GM12878 (cell line): ENCODE measurements at regions not wholly inside any gene's neighbourhood (a gene's known extent, or its start where the extent isn't known, plus 50 kb on each side); places are given as distances from the start of the nearest gene placed in this dataset.

Experiments used
- ASH2L ChIP-seq: fragments of 300-600, 200-600 bp; sonication (generic); IDR thresholded peaks from 2 replicates; pipeline ENCODE4 v1.6.1; 2017; ENCODE audit warnings: low read depth, mild to moderate bottlenecking, borderline replicate concordance
- CTCF ChIP-seq, 3 experiments: IDR thresholded peaks in 2 of 3; conservative IDR thresholded peaks in 1 of 3; 2 replicates each; pipeline ENCODE4 v1.5.1; 2011; ENCODE audit warnings: low read depth in 3 of 3, low read length in 3 of 3, mild to moderate bottlenecking in 3 of 3, control low read depth in 2 of 3, moderate library complexity in 2 of 3, inconsistent platforms in 1 of 3, mixed read lengths in 1 of 3; ENCODE audit not compliant: control insufficient read depth in 2 of 3, insufficient read depth in 1 of 3; ENCODE audit errors: extremely low read depth in 1 of 3
- FOXM1 ChIP-seq: IDR thresholded peaks from 2 replicates; pipeline ENCODE4 v1.6.1; 2012; ENCODE audit warnings: low read depth, mild to moderate bottlenecking, inconsistent platforms, low read length, moderate library complexity
- HDGF ChIP-seq: fragments of 450-650 bp; IDR thresholded peaks from 2 replicates; pipeline ENCODE4 v1.6.1; 2016; ENCODE audit warnings: antibody characterized with exemption
- NFYB ChIP-seq: IDR thresholded peaks from 2 replicates; pipeline ENCODE4 v1.6.1; 2011; ENCODE audit warnings: low read depth, mild to moderate bottlenecking, low read length, improper control_type of control experiment, moderate library complexity; ENCODE audit not compliant: insufficient read depth
- POLR2A ChIP-seq: IDR thresholded peaks from 2 replicates; pipeline ENCODE4 v1.6.1; 2011; ENCODE audit warnings: low read depth, mild to moderate bottlenecking, low read length
- TAF1 ChIP-seq: IDR thresholded peaks from 2 replicates; pipeline ENCODE4 v1.6.1; 2011; ENCODE audit warnings: mild to moderate bottlenecking, low read depth, low read length, borderline replicate concordance
- YY1 ChIP-seq: IDR thresholded peaks from 2 replicates; pipeline ENCODE4 v1.6.1; 2011; ENCODE audit warnings: low read depth, mild to moderate bottlenecking, low read length
- ZBTB11 ChIP-seq: fragments of 450-650 bp; formaldehyde crosslinking; IDR thresholded peaks from 2 replicates; pipeline ENCODE4 v1.5.0; 2022; ENCODE audit warnings: mild to moderate bottlenecking, missing genetic modification characterization
- ZNF274 ChIP-seq: IDR thresholded peaks from one replicate; pipeline ENCODE4 v1.8.0; 2011; ENCODE audit not compliant: insufficient read length, insufficient read depth

- TF ChIP-seq POLR2A (no peak), CTCF (IDR thresholded peaks at IDR 0.05 in 2 of 3, conservative IDR thresholded peaks at IDR 0.05 in 1 of 3; ENCODE audit: control insufficient read depth in 2 of 3, extremely low read depth in 1 of 3, insufficient read depth in 1 of 3, low read depth in 3 of 3, low read length in 3 of 3) (no peak), ZNF274 (no peak), ASH2L (no peak), YY1 (no peak), TAF1 (no peak), HDGF (no peak), NFYB (no peak), FOXM1 (no peak), ZBTB11 (no peak)
Observed at GRCh38 chr9:131800843-131801242, 61.0 kb upstream of the RAPGEF1 start.
